22Rv1 (cell line): ENCODE measurements at regions not wholly inside any gene's neighbourhood (a gene's known extent, or its start where the extent isn't known, plus 50 kb on each side); places are given as distances from the start of the nearest gene placed in this dataset.

Experiments used
- H3K27ac ChIP-seq: fragments of 450-650 bp; 2 replicates; pipeline ENCODE4 v1.5.1; 2017
- ZFX ChIP-seq: fragments of 450-650 bp; IDR thresholded peaks from 2 replicates; pipeline ENCODE4 v1.6.1; 2017; ENCODE audit warnings: antibody characterized with exemption, borderline replicate concordance
- TF ChIP-seq, protein P1 (sequence below): fragments of 450-650 bp; IDR thresholded peaks from 2 replicates; pipeline ENCODE4 v1.5.1; 2017; ENCODE audit warnings: mild to moderate bottlenecking

DNA sequence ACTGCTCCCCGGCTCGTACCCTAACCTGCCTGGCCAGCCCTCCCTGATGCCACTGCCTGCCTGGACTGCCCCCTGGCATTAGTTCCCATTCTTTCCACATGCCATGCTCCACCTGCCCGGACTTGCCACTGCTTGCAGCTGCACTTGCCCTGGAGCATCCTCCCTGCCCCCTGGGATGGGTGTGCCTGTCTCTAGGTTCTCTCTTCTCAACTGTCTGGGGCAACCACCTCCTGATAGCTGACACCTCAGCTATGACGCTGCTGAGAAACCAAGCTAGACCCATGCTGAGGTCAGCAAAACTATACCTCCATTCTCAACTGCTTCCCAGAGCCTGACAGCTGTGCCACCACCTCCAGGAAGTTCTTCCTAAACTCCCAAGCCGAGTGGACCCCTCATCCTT, 72.1 kb downstream of the PERP start:
- H3K27ac ChIP-seq = no peak overlapping the region
- no peak for TF ChIP-seq ZFX
- TF ChIP-seq, protein P1, sequence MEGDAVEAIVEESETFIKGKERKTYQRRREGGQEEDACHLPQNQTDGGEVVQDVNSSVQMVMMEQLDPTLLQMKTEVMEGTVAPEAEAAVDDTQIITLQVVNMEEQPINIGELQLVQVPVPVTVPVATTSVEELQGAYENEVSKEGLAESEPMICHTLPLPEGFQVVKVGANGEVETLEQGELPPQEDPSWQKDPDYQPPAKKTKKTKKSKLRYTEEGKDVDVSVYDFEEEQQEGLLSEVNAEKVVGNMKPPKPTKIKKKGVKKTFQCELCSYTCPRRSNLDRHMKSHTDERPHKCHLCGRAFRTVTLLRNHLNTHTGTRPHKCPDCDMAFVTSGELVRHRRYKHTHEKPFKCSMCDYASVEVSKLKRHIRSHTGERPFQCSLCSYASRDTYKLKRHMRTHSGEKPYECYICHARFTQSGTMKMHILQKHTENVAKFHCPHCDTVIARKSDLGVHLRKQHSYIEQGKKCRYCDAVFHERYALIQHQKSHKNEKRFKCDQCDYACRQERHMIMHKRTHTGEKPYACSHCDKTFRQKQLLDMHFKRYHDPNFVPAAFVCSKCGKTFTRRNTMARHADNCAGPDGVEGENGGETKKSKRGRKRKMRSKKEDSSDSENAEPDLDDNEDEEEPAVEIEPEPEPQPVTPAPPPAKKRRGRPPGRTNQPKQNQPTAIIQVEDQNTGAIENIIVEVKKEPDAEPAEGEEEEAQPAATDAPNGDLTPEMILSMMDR = no peak

DNA sequence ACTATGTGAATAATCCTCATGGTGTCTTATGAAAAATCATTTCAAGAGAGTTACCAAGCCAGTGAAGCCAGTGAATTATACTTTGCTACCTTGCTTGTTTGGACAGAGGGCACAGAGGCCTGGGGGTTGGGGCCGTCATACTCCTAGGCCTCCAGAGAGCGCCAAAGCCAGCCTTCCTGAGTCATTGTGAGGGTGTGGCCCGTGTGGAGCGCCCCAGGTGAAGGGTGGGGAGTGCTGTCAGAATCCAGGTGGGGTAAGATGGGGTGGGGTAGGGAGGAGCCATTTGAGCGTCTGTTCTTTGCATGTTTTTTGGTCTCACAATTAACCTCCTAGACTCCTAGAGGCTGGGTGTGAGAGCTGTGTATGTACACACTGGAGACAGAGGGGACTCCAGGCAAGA, 71.1 kb downstream of the PERP start:
- H3K27ac ChIP-seq = no peak overlapping the region

DNA sequence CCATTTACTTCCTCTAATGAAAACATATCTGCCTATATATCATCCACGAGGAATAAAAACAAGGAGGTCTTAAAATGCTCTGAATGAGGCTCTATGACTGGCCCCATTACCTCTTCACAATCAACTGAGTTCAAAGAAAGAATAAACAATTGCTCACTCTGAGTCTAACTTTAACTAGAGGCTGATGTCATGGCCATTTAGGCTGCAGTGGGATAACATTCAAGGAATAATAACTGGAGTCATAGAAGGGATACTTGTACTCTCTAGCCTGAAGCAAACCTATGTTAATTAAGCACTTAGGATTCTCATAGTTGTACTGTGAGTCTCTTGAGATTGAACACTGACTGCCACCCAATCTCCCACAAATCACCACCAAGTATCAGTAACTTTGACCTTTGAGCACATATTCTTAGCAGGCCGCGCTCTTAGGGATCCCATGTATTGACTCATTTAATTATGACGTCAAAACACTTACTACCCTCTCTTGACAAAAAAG, 70.2 kb downstream of the PERP start:
- H3K27ac ChIP-seq = no peak overlapping the region
- TF ChIP-seq, protein P1 = no peak
- TF ChIP-seq ZFX = no peak

More for the DNA sequence above, 71.1 kb downstream of the PERP start:
- no peak for TF ChIP-seq ZFX
- TF ChIP-seq, protein P1 = no peak

DNA sequence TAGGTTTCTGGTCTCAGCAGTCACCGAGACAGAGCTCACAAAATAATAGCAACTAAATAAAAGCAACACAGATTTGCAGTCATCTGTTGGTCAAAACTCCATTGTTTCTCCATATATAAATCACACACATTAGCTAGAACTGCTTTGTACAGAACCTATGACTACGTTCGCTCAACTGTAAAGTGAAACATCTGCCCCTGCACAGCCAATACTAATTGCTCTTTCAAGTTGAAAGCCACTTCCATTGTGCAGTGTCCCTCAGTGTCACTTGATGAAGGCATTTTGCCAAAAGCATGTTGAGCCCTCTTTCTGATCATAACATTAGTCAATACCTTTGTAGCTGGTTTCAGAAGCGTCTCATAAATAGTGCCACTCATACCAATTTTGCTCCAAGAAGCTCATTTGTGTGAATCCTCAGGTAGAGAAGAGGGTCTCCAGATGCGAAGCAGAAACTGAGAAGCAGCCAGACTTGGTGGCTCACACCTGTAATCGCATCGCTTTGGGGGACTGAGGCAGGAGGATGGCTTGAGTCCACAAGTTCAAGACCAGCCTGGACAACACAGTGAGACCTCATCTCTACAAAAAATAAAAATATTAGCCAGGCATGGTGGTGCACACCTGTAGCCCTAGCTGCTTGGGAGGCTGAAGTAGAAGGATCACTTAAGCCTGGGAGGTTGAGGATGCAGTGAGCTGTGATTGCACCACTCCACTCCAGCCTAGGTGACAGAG, 68.9 kb downstream of the PERP start:
- no peak for TF ChIP-seq ZFX
- TF ChIP-seq, protein P1 = no peak

More for the DNA sequence above, 68.9 kb downstream of the PERP start:
- H3K27ac ChIP-seq = no peak overlapping the region
